ENCODE measurements at regions not wholly inside any gene's neighbourhood (a gene's known extent, or its start where the extent isn't known, plus 50 kb on each side); places are given as distances from the start of the nearest gene placed in this dataset.

GRCh38 chr12:114812858-114813761, 129.1 kb upstream of the TBX3 start:
- TF ChIP-seq CTCF (IDR thresholded peaks at IDR 0.05; ENCODE audit: poor library complexity), result no peak
- TF ChIP-seq EZH2 (IDR thresholded peaks at IDR 0.05; ENCODE audit: borderline replicate concordance), result no peak
- TF ChIP-seq EZH2phosphoT487 (IDR thresholded peaks at IDR 0.05; ENCODE audit: low read depth, severe bottlenecking, unreplicated experiment), result no peak

All from hepatocyte (in vitro differentiated cells).